HG03342 (cell line): ENCODE measurements at regions not wholly inside any gene's neighbourhood (a gene's known extent, or its start where the extent isn't known, plus 50 kb on each side); places are given as distances from the start of the nearest gene placed in this dataset.
"Not testable (repeated sequence)": the region's sequence is repeated elsewhere in the genome, so short reads cannot be mapped to it uniquely, and the experiment has no call there.

Experiments
- ATAC-seq: cut with Tn5 transposase; IDR thresholded peaks from one replicate; pipeline ENCODE4 v1.9.1; 2021; ENCODE audit warnings: mild to moderate bottlenecking, moderate library complexity; ENCODE audit not compliant: unreplicated experiment

GRCh38 chr6:27807441-27808241, 104.6 kb downstream of the OR2B2 start:
- peak; percentile 58 for ATAC-seq

DNA sequence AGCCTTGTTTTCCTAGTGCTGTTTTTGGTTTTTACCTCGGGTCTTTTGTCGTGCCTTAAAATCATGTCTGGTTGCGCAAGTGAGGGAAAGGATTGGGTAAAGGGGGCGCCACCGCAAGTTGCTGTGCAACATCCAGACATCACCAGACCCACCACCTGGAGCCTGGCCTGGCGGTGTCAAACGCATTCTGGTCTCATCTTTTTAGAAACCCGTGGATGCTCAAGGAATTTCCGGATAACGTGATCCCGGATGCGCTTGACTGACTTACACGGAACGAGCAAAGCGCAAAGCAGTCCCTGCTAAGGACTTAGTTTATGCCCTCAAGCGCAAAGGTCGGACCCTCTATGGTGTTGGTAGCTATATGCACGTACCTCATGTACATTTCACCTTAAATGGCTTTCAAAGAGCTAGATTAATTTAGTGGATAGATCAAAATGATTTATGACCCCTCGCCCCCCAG, 105.2 kb downstream of the OR2B2 start:
- no peak for ATAC-seq

DNA sequence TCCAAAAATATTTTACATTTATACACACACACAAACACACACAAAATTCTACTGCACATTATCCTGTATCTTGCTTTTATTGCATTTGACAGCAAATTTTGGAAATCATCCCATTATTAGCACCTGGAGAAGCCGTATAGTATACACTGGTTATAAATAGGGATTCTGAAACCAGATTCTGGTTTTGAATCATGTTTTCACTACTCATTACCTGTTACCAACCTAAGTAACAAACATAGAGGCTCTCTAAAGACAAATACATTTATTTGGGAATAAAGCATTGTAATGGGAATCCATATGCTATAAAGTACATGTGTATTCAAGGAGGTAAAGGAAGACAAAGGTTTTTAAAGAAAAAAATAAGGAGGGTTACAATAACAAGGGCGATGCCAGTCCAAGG, 106.8 kb downstream of the OR2B2 start:
- no peak for ATAC-seq

DNA sequence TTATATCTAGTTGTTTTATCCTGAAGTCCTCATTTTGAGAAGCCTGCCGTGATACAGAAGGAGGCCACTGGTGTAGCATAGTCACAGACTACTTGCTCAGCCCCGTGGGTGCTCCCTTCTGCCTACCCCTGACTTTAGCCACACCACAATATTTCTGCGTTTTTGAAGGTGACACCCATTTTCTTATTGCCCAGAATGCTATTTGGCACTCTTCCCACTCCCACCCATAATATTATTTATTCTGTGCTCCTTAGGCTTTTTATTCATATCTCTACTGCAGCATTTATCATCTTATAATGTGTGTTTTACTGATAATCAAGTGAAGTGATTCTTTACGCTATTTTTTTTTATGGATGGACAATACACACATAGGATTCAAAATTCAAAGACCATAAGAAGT, 107.3 kb downstream of the OR2B2 start:
- no peak for ATAC-seq

DNA sequence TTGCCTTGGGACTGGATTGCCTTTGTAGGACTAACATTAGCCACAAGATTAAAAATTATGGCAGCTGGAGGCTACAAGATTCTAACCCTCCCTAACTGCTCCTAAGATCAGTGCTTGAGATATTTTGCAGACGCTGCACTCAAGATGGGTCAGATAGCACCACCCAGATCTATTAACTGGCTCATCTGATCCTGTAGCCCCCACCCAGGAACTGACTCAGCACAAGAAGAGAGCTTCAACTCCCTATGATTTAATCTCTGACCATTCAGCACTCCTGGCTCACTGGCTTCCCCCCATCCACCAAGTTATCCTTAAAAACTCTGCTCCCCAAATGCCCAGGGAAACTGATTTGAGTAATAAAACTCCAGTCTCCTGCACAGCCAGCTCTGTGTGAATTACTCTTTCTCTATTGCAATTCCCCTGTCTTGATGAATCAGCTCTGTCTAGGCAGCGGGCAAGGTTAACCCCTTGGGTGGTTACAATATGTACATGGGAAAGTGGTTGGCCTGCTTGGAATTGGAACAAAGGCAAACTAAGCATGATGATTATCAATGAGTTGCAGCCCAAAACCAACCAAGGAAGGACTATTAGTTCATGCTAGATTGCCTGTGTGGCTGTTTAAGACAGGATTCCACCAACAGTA, 111.3 kb downstream of the OR2B2 start:
- no peak for ATAC-seq

DNA sequence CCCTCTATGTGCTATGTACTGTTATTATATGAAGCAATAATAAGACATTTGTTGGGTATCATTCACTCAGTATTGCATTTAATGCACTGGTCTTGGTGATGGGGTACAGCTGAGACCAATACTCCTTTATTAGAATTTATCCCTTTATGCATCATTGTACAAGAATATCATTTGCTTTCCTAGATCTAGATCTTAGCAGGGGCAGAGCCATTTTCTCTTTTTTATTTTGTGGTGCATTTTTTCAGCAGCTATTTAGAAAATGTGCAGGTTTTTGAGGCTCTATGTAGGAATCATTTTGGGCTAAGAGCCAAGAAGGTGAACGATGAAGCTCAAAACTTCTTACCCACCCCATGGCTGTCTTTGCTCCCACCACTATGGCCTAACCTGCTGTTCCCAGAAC, 114.2 kb downstream of the OR2B2 start:
- ATAC-seq = no peak

DNA sequence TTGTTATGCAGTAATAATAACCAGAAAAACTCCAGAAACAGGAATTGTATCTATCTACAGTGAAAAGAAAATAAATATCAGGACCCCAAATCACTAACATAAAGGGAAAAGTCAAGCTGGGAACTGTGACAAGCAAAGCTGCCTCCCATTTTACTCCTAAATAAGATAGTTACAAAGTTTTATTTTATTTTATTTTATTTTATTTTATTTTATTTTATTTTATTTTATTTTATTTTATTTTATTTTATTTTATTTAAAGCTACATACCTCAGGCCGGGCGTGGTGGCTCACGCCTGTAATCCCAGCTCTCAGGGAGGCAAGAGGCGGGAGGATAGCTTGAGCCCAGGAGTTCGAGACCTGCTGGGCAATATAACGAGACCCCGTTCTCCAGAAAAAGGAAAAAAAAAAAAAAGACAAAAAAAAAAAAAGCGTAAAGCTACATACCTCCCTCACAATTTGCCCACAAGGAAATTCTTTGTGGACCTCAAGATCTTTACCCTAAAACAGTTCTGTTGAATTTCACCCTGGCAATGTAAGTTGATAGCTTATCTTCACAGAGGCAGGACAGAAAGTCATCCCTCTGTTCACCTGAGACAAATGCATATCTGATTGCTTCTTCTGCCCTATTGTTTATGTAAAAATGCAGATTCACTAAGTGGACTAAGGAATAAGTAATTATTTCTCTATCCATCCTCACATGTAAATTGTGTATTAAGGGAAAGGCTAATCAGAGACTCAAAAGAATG, 115.3 kb downstream of the OR2B2 start:
- not testable (repeated sequence) for ATAC-seq

GRCh38 chr6:27795697-27796494, 116.3 kb downstream of the OR2B2 start:
- ATAC-seq = peak; percentile 47

- no peak for ATAC-seq
Measured at GRCh38 chr6:27791182-27791943, 120.8 kb downstream of the OR2B2 start.

GRCh38 chr6:27788376-27788775, 123.8 kb downstream of the OR2B2 start:
- not testable (repeated sequence) for ATAC-seq

DNA sequence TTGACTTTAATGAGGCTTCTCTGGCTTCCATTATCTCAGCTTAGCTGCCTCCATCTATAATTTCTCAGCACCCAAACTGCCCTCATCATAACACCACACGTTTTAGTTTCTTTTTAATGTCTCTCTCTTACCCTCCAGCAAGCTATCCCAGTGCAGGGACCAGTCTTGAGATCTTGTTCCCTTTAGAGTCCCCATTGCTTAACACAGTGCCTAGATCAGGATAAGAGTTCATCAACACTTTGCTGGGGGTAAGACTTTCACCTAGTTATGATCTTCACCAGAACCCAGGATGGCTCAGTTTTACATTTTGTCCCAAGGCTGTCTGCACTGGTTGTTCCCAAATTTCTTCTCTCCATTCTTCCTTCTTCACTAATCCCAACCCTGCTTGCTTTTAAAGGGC, 126.1 kb downstream of the OR2B2 start:
- ATAC-seq = no peak

DNA sequence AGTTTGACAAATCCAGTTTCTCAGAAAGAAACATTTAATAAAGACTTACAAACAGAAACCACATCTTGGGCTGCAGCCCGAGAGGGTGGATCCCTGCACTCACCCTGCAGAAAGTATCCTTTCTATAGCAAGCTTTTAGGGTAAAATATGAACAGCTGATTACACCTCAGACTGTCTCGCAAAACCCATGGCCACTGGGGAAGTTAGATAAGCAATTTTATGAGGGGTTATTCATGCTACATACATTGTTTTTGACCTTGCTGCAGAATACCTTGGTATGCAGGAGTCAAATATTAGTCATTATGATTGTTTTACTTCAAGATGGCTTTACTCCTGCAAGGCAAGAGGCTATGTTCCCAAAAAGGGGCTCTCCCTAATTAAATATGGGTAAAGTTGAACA, 126.9 kb downstream of the OR2B2 start:
- no peak for ATAC-seq

GRCh38 chr6:27782748-27783147, 129.4 kb downstream of the OR2B2 start:
- ATAC-seq = no peak

- ATAC-seq = no peak
Measured at GRCh38 chr6:27778625-27779417, 133.4 kb downstream of the OR2B2 start.

DNA sequence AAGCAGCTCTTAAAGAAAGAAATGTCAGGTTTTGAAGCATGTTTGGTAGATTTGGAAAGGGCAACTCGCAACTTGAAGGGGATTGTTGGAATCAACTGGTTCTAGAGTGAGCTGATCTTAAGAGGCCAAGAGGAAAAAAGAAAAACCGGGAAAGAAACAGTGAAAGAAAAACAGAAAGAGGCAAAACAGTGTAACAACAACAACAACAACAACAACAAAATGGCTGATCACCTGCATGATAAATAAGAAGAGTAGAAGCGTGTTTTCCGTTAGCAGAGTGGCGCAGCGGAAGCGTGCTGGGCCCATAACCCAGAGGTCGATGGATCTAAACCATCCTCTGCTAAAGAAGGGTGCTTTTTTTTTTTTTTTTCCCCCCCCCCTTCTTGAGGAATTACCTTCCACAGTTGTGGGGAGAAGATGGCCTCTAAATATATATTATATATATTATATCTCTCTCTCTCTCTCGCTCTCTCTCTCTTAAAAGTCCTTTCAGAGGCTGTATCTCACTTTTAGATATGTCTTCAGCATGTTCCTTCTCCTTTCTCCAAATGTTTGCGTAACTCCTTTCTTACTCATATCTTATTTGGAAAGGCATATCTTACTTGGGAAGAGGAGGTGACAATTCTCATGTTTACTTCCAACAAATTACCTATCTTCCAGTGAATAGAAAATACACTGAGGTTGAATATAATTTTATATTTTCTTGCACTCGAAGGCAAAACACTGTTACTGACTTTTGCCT, 134.4 kb downstream of the OR2B2 start:
- ATAC-seq = no peak

DNA sequence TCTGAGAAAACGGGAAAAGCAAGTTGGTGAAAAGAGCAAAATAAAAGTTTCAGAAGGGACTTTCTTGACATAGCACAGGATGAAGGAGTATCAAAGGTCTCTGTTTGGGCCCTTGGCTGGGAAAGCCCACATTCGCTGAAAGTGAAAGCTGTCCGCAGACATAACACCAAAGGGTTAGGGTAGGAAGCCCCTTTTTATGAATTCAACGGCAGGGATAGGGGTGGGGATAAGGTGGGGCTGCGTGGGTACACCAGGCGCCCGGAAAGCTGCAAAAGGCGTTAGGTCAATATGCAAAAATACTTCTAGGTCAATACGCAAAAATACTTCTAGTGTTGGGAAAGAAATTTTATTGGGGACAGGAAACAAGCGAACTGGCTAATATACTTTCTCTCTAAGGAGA, 135.1 kb downstream of the OR2B2 start:
- ATAC-seq = no peak

GRCh38 chr6:27776504-27776903, 135.7 kb downstream of the OR2B2 start:
- no peak for ATAC-seq

DNA sequence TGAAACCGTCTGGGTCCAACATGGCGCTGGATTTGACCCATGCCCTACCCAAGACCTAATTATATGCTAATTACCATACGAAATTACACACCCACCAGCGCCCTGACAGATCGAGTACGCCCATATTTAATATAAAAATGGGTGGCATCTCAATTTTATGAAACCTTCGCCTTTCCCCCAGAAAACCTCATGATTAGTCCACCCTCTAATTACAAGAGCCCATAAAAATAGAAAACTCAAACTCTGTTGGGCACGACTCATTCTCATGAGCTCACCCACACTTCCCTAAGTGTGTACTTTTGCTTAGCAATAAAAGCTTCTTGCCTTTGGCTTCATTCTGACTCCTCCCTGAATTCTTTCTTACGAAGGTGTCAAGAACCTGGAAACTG, 136.4 kb downstream of the OR2B2 start:
- ATAC-seq = no peak
